VCaP (cell line): ENCODE measurements at regions not wholly inside any gene's neighbourhood (a gene's known extent, or its start where the extent isn't known, plus 50 kb on each side); places are given as distances from the start of the nearest gene placed in this dataset.

Experiments used
- H3K27ac ChIP-seq: fragments of 450-650 bp; 2 replicates; pipeline ENCODE4 v1.5.1; 2017
- CTCF ChIP-seq: fragments of 450-650 bp; conservative IDR thresholded peaks from 2 replicates; pipeline ENCODE4 v1.5.1; 2017; ENCODE audit warnings: mild to moderate bottlenecking, moderate library complexity

DNA sequence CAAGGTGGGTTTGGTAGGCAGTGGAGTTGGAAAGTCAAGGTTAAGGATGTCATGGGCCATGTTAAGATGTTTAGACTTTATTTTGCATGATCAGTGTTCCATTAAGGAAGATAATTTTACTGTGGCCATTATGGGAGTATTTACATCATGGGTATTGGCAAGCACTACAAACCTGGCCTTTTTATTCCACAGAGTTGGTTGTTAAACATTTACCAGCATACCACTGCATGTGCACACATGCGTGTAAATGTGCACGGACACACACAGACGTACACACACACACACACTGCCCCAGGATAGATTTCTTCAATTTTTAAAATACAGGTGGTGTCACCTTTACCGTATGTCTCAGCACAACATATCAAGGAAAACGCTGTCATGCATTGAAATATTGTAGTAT, 51.4 kb upstream of the ITGA6 start:
- no peak for TF ChIP-seq CTCF
- peak overlapping the region; percentile 82 for H3K27ac ChIP-seq

- no peak for TF ChIP-seq CTCF
- H3K27ac ChIP-seq: peak overlapping the region; percentile 82
Measured at GRCh38 chr2:172376505-172377125, 50.8 kb upstream of the ITGA6 start.

- no peak for TF ChIP-seq CTCF
Measured at GRCh38 chr2:172377408-172377807, 50.0 kb upstream of the ITGA6 start.

More at GRCh38 chr2:172377408-172377807, 50.0 kb upstream of the ITGA6 start:
- peak overlapping the region; percentile 82 for H3K27ac ChIP-seq
